K562 (cell line): ENCODE measurements at regions not wholly inside any gene's neighbourhood (a gene's known extent, or its start where the extent isn't known, plus 50 kb on each side); places are given as distances from the start of the nearest gene placed in this dataset.

Source experiments
- ATAC-seq: fragments of 200-7000 bp; cut with Tn5 transposase; 3 replicates; pipeline ENCODE4 v1.9.1; 2020; ENCODE audit warnings: moderate library complexity
- BruUV-seq: library from RNA; stranded (reverse); fragments of 400-500 nt; replicated peaks from 2 replicates; lab custom pipeline; 2021; lab: Mats Ljungman, UMichigan
- CTCF ChIA-PET: fragments of 300-600 bp; formaldehyde crosslinking; extraction: SDS; loops from one replicate; lab custom pipeline; 2021; ENCODE audit warnings: low intra/inter-chr PET ratio; lab: Yijun Ruan, JAX
- POLR2A ChIA-PET: fragments of 300-600, 350-650 bp; sonication (Branson Sonifier 250); formaldehyde crosslinking; extraction: SDS; loops from one replicate; lab custom pipeline; 2021; ENCODE audit warnings: antibody characterized with exemption, inconsistent platforms; lab: Yijun Ruan, JAX
- DNase-seq, 4 experiments: peaks; one replicate each; pipeline versions ENCODE4 v3.0.0 to v3.0.0-alpha.2; 2011 to 2018; ENCODE audit warnings: low spot score in 3 of 4, mixed read lengths in 3 of 4; ENCODE audit errors: extremely low read depth in 1 of 4
- FAIRE-seq: peaks from 2 replicates; lab custom pipeline; 2011; peaks lifted over from hg19 to GRCh38; lab: Jason Lieb, UNC
- H2AFZ ChIP-seq: 2 replicates; pipeline ENCODE4 v1.6.0; 2011; ENCODE audit warnings: low read depth, low read length, control low read depth, inconsistent platforms
- H3K27ac ChIP-seq: fragments of 200-600 bp; 3 replicates; pipeline ENCODE4 v1.8.0; 2011; ENCODE audit warnings: low read depth, mild to moderate bottlenecking, control low read depth, inconsistent platforms, low read length, moderate library complexity, mixed read lengths; ENCODE audit errors: extremely low read depth
- H3K27me3 ChIP-seq, 2 experiments: fragments of 300-600 bp in 1 of 2; 2 replicates in 1 of 2; 3 replicates in 1 of 2; pipeline versions ENCODE4 v1.6.0 to v1.8.0; 2011; ENCODE audit warnings: inconsistent platforms in 2 of 2, low read length in 2 of 2, mild to moderate bottlenecking in 1 of 2, mixed read lengths in 1 of 2, moderate library complexity in 1 of 2; ENCODE audit not compliant: control insufficient read depth in 2 of 2, insufficient read depth in 2 of 2
- H3K36me3 ChIP-seq: fragments of 300-600 bp; 3 replicates; pipeline ENCODE4 v1.8.0; 2011; ENCODE audit warnings: mild to moderate bottlenecking, low read length, inconsistent platforms; ENCODE audit not compliant: control insufficient read depth, insufficient read depth
- H3K4me1 ChIP-seq, 2 experiments: fragments of 200-600 bp in 1 of 2; replicated peaks in 1 of 2; 2 replicates in 1 of 2; 3 replicates in 1 of 2; pipeline versions ENCODE4 v1.5.1 to v1.8.0; 2011; ENCODE audit warnings: inconsistent platforms in 2 of 2, low read length in 2 of 2, mild to moderate bottlenecking in 1 of 2, mixed read lengths in 1 of 2, moderate library complexity in 1 of 2; ENCODE audit not compliant: control insufficient read depth in 2 of 2, insufficient read depth in 2 of 2
- H3K4me2 ChIP-seq: 2 replicates; pipeline ENCODE4 v1.6.1; 2011; ENCODE audit warnings: low read length, control low read depth, inconsistent platforms, mixed read lengths; ENCODE audit not compliant: insufficient read depth
- H3K4me3 ChIP-seq: fragments of 200-600 bp; sonication (generic), shearing (Covaris generic); 2 replicates; pipeline ENCODE4 v1.5.1; 2016; ENCODE audit warnings: control low read depth, inconsistent platforms
- H3K79me2 ChIP-seq: fragments of 200-600 bp; 3 replicates; pipeline ENCODE4 v1.8.0; 2011; ENCODE audit warnings: low read length, inconsistent platforms; ENCODE audit not compliant: control insufficient read depth, insufficient read depth
- H3K9ac ChIP-seq, 2 experiments: 2 replicates each; pipeline versions ENCODE4 v1.6.0 to v1.6.1; 2011; ENCODE audit warnings: low read depth in 2 of 2, low read length in 2 of 2, control low read depth in 1 of 2, inconsistent platforms in 1 of 2, mild to moderate bottlenecking in 1 of 2, mixed read lengths in 1 of 2; ENCODE audit not compliant: insufficient read depth in 1 of 2
- H3K9me1 ChIP-seq: one replicate; pipeline ENCODE4 v1.6.0; 2011; ENCODE audit warnings: inconsistent platforms, mild to moderate bottlenecking, low read length, moderate library complexity; ENCODE audit not compliant: control insufficient read depth, insufficient read depth
- H3K9me3 ChIP-seq: replicated peaks from 2 replicates; pipeline ENCODE4 v1.5.1; 2011; ENCODE audit warnings: low read depth, low read length, inconsistent platforms; ENCODE audit not compliant: control insufficient read depth, insufficient read depth
- H4K20me1 ChIP-seq: replicated peaks from 2 replicates; pipeline ENCODE4 v1.6.1; 2011; ENCODE audit warnings: low read length, inconsistent platforms, mixed read lengths; ENCODE audit not compliant: control insufficient read depth, insufficient read depth
- NR2F6 ChIP-seq: fragments of 450-650 bp; formaldehyde crosslinking; IDR thresholded peaks from 2 replicates; pipeline ENCODE4 v1.4.0; 2020; ENCODE audit warnings: mild to moderate bottlenecking
- RBM25 ChIP-seq: fragments of 200-400 bp; formaldehyde crosslinking; IDR thresholded peaks from 2 replicates; pipeline ENCODE4 v1.6.1; 2018; ENCODE audit warnings: low read length, low read depth, moderate library complexity; ENCODE audit not compliant: severe bottlenecking
- RFX1 ChIP-seq: fragments of 450-650 bp; IDR thresholded peaks from 2 replicates; pipeline ENCODE4 v1.6.1; 2016; ENCODE audit warnings: mild to moderate bottlenecking, moderate library complexity
- TRIM28 ChIP-seq: fragments of 450-650 bp; IDR thresholded peaks from 2 replicates; pipeline ENCODE4 v1.6.1; 2017
- ZNF347 ChIP-seq: fragments of 450-650 bp; formaldehyde crosslinking; IDR thresholded peaks from 2 replicates; pipeline ENCODE4 v1.4.0; 2020; ENCODE audit warnings: low read depth, mild to moderate bottlenecking, moderate library complexity
- ZNF79 ChIP-seq: fragments of 250-450 bp; sonication (Bioruptor Pico); IDR thresholded peaks from 2 replicates; pipeline ENCODE4 v1.4.0; 2020; ENCODE audit warnings: low read depth, mild to moderate bottlenecking, moderate library complexity
- WGBS: fragments of 100-300 bp; shearing (Covaris generic); methylation state at CpG from one replicate; pipeline ENCODE4 v1.1.6; 2016; ENCODE audit warnings: low coverage, mixed read lengths; ENCODE audit not compliant: insufficient coverage; ENCODE audit errors: missing lambda C conversion rate; 5-methylcytosine and 5-hydroxymethylcytosine counted together
- in situ Hi-C: fragments of 300-500 bp; cut with MboI; formaldehyde crosslinking; loops from 4 replicates; pipeline ENCODE4 v1.15.0; 2018; ENCODE audit warnings: inconsistent platforms, mixed read lengths
- intact Hi-C: fragments of 100-400 bp; cut with micrococcal nuclease; formaldehyde crosslinking; loops from 2 replicates; pipeline ENCODE4 v1.14.2; 2022
- TF ChIP-seq, protein P1 (sequence below), 2 experiments: fragments of 450-650 bp in 1 of 2; sonication (generic) in 1 of 2; formaldehyde crosslinking in 1 of 2; IDR thresholded peaks in 1 of 2; conservative IDR thresholded peaks in 1 of 2; 2 replicates each; pipeline versions ENCODE4 v1.6.1 to v1.8.1; 2016 to 2023; ENCODE audit warnings: mild to moderate bottlenecking in 2 of 2, moderate library complexity in 2 of 2, inconsistent platforms in 1 of 2, missing genetic modification reagents in 1 of 2

GRCh38 chr4:68724922-68725321 lies 54.5 kb upstream of the UGT2B15 start:
- DNase-seq = no peak
- no peak for ATAC-seq
- Histone ChIP-seq H3K4me2 (no peak overlapping the region), H3K36me3 (no peaks in the 10 kb centered on the region), H3K4me1 (no peaks in the 10 kb centered on the region), H3K27me3 (no peaks in the 10 kb centered on the region), H3K27ac (no peak overlapping the region), H3K9me1 (no peaks in the 10 kb centered on the region), H3K79me2 (no peaks in the 10 kb centered on the region), H3K4me3 (no peak overlapping the region), H3K9ac (no peak overlapping the region), H4K20me1 (no peaks in the 10 kb centered on the region), H2AFZ (no peak overlapping the region), H3K9me3 (no peaks in the 10 kb centered on the region)
- FAIRE-seq = no peak
- intact Hi-C loops (no loop called here), in situ Hi-C loops (no loop called here)
- 0% methylated on average over 7 of the region's 12 CpGs for WGBS
- ChIA-PET CTCF (no interaction called here), POLR2A (no interaction called here)
- TF ChIP-seq RBM25 (no peak), ZNF79 (CRISPR knock-in tag) (no peak), TRIM28 (no peak), ZNF347 (CRISPR knock-in tag) (no peak), NR2F6 (CRISPR knock-in tag) (no peak), RFX1 (no peak)
- TF ChIP-seq, protein P1, sequence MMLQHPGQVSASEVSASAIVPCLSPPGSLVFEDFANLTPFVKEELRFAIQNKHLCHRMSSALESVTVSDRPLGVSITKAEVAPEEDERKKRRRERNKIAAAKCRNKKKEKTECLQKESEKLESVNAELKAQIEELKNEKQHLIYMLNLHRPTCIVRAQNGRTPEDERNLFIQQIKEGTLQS (IDR thresholded peaks at IDR 0.05) = no peak
- TF ChIP-seq, protein P1 (CRISPR knock-in tag; conservative IDR thresholded peaks at IDR 0.05) = no peak
- no TSS peak for BruUV-seq
